ENCODE measurements at regions not wholly inside any gene's neighbourhood (a gene's known extent, or its start where the extent isn't known, plus 50 kb on each side); places are given as distances from the start of the nearest gene placed in this dataset.

GRCh38 chr6:85775883-85776282 lies 133.2 kb upstream of the SYNCRIP start:
- no peak for TF ChIP-seq GATA3 (IDR thresholded peaks at IDR 0.05; ENCODE audit: low read depth, low read length)
- no peak for TF ChIP-seq GATA2 (IDR thresholded peaks at IDR 0.05; ENCODE audit: low read depth, low read length)

- TF ChIP-seq GATA3 (IDR thresholded peaks at IDR 0.05; ENCODE audit: low read depth, low read length) (no peak), GATA2 (IDR thresholded peaks at IDR 0.05; ENCODE audit: low read depth, low read length) (no peak)
Observed at GRCh38 chr6:85772641-85773040, 130.0 kb upstream of the SYNCRIP start.

- TF ChIP-seq GATA3 (IDR thresholded peaks at IDR 0.05; ENCODE audit: low read depth, low read length): no peak
- TF ChIP-seq GATA2 (IDR thresholded peaks at IDR 0.05; ENCODE audit: low read depth, low read length): no peak
Observed at GRCh38 chr6:85771925-85772430, 129.3 kb upstream of the SYNCRIP start.

- no peak for TF ChIP-seq GATA2 (IDR thresholded peaks at IDR 0.05; ENCODE audit: low read depth, low read length)
- no peak for TF ChIP-seq GATA3 (IDR thresholded peaks at IDR 0.05; ENCODE audit: low read depth, low read length)
Observed at GRCh38 chr6:85771455-85771854, 128.8 kb upstream of the SYNCRIP start.

GRCh38 chr6:85764844-85765243 lies 122.2 kb upstream of the SYNCRIP start:
- TF ChIP-seq GATA2 (IDR thresholded peaks at IDR 0.05; ENCODE audit: low read depth, low read length): no peak
- no peak for TF ChIP-seq GATA3 (IDR thresholded peaks at IDR 0.05; ENCODE audit: low read depth, low read length)

- TF ChIP-seq GATA3 (IDR thresholded peaks at IDR 0.05; ENCODE audit: low read depth, low read length) (no peak), GATA2 (IDR thresholded peaks at IDR 0.05; ENCODE audit: low read depth, low read length) (no peak)
Observed at GRCh38 chr6:85756982-85757381, 114.3 kb upstream of the SYNCRIP start.

- TF ChIP-seq GATA3 (IDR thresholded peaks at IDR 0.05; ENCODE audit: low read depth, low read length) (no peak), GATA2 (IDR thresholded peaks at IDR 0.05; ENCODE audit: low read depth, low read length) (no peak)
Observed at GRCh38 chr6:85754894-85755293, 112.2 kb upstream of the SYNCRIP start.

GRCh38 chr6:85752602-85753001 lies 109.9 kb upstream of the SYNCRIP start:
- TF ChIP-seq GATA2 (IDR thresholded peaks at IDR 0.05; ENCODE audit: low read depth, low read length) (no peak), GATA3 (IDR thresholded peaks at IDR 0.05; ENCODE audit: low read depth, low read length) (no peak)

GRCh38 chr6:85751374-85752055 lies 108.8 kb upstream of the SYNCRIP start:
- no peak for TF ChIP-seq GATA3 (IDR thresholded peaks at IDR 0.05; ENCODE audit: low read depth, low read length)
- no peak for TF ChIP-seq GATA2 (IDR thresholded peaks at IDR 0.05; ENCODE audit: low read depth, low read length)

GRCh38 chr6:85749236-85749635 lies 106.5 kb upstream of the SYNCRIP start:
- TF ChIP-seq GATA3 (IDR thresholded peaks at IDR 0.05; ENCODE audit: low read depth, low read length): no peak
- TF ChIP-seq GATA2 (IDR thresholded peaks at IDR 0.05; ENCODE audit: low read depth, low read length): no peak

- no peak for TF ChIP-seq GATA2 (IDR thresholded peaks at IDR 0.05; ENCODE audit: low read depth, low read length)
- no peak for TF ChIP-seq GATA3 (IDR thresholded peaks at IDR 0.05; ENCODE audit: low read depth, low read length)
Observed at GRCh38 chr6:85747666-85748065, 105.0 kb upstream of the SYNCRIP start.

- TF ChIP-seq GATA2 (IDR thresholded peaks at IDR 0.05; ENCODE audit: low read depth, low read length) (no peak), GATA3 (IDR thresholded peaks at IDR 0.05; ENCODE audit: low read depth, low read length) (no peak)
Observed at GRCh38 chr6:85747093-85747492, 104.4 kb upstream of the SYNCRIP start.

- TF ChIP-seq GATA3 (IDR thresholded peaks at IDR 0.05; ENCODE audit: low read depth, low read length) (no peak), GATA2 (IDR thresholded peaks at IDR 0.05; ENCODE audit: low read depth, low read length) (no peak)
Observed at GRCh38 chr6:85744433-85744970, 101.8 kb upstream of the SYNCRIP start.

GRCh38 chr6:85726206-85726605 lies 83.5 kb upstream of the SYNCRIP start:
- TF ChIP-seq GATA2 (IDR thresholded peaks at IDR 0.05; ENCODE audit: low read depth, low read length) (no peak), GATA3 (IDR thresholded peaks at IDR 0.05; ENCODE audit: low read depth, low read length) (no peak)

GRCh38 chr6:85715797-85716196 lies 73.1 kb upstream of the SYNCRIP start:
- TF ChIP-seq GATA2 (IDR thresholded peaks at IDR 0.05; ENCODE audit: low read depth, low read length) (no peak), GATA3 (IDR thresholded peaks at IDR 0.05; ENCODE audit: low read depth, low read length) (no peak)

Measured in SH-SY5Y (cell line).